NCI-H510A (cell line): ENCODE measurements at regions not wholly inside any gene's neighbourhood (a gene's known extent, or its start where the extent isn't known, plus 50 kb on each side); places are given as distances from the start of the nearest gene placed in this dataset.
"Not testable (repeated sequence)": the region's sequence is repeated elsewhere in the genome, so short reads cannot be mapped to it uniquely, and the experiment has no call there.

ENCODE experiments used
- DNase-seq: peaks from one replicate; lab custom pipeline; 2025; lab: John Stamatoyannopoulos, UW

- no peak for DNase-seq
These were observed 324.2 kb upstream of the PREP start for GRCh38 chr6:105726902-105727655.

GRCh38 chr6:105714846-105715245 lies 312.0 kb upstream of the PREP start:
- DNase-seq: no peak

DNA sequence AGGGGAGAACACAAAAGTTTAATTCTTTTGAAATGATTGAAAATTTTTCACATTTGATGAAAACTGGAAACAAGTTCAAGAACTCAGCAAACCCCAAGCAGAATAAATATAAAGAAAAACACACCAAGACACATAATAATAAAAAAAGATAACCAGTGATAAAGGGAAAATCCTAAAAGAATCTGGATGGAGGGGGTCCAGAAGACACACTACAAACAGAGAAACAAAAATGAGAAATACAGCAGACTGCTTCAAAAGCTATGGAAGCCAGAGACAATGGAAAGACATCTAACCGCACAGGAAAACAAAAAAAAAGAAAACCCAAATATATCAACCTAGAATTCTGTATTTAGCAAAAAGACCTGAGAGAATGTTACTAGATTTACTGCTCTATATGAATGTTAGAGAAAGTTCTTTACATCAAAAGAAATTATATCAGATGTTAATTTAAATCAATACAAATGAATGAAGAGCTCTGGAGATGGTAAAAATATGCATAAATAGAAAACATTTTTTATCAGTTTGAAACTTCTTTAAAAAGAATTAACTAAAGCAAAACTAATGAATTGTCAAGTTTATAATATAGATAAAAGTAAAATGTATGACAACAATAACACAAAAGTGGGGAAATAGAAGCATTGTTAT lies 310.7 kb upstream of the PREP start:
- no peak for DNase-seq

- DNase-seq: no peak
These were observed 308.3 kb upstream of the PREP start for GRCh38 chr6:105711216-105711615.

DNA sequence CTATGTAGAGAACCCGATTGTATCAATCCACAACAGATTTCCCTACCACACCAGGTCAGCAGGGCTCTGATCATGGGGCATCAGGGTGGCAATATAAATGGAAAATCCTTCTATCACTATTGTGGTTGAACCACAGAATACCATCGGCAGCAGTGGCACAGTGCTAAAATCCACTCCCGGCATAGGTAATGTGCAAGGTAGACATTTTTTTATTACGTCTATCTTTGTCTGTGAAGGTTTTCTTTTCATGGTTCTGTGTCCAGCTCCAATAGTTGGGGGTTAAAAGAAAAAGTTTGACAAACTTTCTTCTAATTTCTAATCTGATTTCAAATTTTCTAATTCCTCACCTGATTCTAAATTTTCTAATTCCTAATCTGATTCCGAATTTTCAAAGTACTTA lies 302.7 kb upstream of the PREP start:
- DNase-seq: no peak

- DNase-seq: no peak
These were observed 292.6 kb upstream of the PREP start for GRCh38 chr6:105695461-105695860.

GRCh38 chr6:105692613-105693215 lies 289.8 kb upstream of the PREP start:
- no peak for DNase-seq

- no peak for DNase-seq
These were observed 289.1 kb upstream of the PREP start for GRCh38 chr6:105691971-105692370.

- no peak for DNase-seq
These were observed 288.2 kb upstream of the PREP start for GRCh38 chr6:105691081-105691480.

DNA sequence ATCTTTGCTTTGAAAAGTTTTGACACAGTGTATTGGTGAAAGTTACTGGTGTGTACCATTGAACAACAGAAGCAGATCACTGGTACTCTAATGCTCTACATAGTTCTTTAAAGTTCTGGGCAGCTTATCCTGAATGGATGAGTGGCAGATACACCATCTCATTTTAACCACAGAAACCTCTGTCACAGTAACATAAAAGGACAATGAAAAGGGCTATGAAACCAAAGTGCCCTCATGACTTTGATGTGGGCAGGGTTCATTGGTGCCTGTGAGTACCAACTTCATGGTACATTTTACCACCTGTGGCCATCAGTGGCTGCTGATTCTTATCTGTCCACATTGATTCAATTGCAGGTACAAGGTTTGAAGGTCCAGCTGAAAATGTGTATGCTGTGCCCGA lies 285.7 kb upstream of the PREP start:
- DNase-seq: no peak

- DNase-seq: not testable (repeated sequence)
These were observed 283.9 kb upstream of the PREP start for GRCh38 chr6:105686793-105687192.

DNA sequence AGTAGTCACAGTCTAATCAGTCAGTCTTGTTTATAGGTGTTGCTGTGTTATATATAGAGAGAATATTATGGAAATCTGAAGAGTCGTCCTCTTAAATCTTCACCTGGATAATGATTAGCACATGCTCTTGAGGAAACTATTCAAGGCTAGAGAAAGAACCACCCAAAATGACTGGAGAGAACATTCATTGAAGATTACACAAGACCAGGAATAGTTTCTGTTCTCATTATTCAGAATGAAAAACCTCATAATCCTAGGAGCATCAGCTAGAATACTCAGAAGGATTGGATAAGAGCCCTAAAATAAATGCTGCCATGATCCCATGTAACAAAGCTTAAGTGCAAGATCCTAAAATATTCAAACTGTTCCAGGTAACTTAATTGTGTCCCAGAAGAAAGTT lies 278.2 kb upstream of the PREP start:
- no peak for DNase-seq

GRCh38 chr6:105680131-105680530 lies 277.2 kb upstream of the PREP start:
- DNase-seq: no peak

GRCh38 chr6:105678516-105678915 lies 275.6 kb upstream of the PREP start:
- DNase-seq: no peak

GRCh38 chr6:105677671-105678475 lies 275.0 kb upstream of the PREP start:
- DNase-seq: no peak

- no peak for DNase-seq
These were observed 274.0 kb upstream of the PREP start for GRCh38 chr6:105676857-105677256.

DNA sequence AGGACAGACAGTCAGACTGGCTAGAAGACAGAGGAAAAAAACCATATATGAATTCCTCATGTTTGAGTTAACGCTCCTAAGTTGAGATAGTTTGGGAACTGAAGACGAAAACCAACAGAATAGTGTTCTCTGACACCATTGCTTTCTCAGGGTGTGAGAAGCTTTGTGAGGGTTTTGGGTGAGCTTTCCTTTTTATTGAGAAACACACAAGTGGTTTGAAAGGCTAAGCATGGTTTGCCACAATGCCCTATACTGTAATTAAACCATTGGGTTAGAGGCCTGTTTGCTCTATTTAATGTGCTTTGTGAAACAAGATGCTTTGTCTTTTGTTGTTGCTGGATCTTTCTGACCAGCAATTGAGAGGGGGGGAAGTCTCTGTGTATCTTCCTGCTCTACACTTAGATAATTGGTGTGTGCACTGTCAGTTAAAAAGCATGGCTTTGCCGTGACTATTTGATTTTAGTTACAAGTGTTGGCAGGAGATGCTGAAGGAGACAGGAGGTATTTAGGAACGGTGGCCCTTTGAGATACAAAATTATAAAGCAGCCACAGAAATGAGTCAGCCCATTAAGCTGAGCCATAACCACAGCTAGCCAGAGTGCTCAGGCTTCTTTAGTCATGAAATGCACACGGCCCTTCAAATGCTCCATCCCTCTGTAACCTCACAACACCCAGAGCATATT lies 273.0 kb upstream of the PREP start:
- DNase-seq: no peak

- not testable (repeated sequence) for DNase-seq
These were observed 270.1 kb upstream of the PREP start for GRCh38 chr6:105672856-105673538.

DNA sequence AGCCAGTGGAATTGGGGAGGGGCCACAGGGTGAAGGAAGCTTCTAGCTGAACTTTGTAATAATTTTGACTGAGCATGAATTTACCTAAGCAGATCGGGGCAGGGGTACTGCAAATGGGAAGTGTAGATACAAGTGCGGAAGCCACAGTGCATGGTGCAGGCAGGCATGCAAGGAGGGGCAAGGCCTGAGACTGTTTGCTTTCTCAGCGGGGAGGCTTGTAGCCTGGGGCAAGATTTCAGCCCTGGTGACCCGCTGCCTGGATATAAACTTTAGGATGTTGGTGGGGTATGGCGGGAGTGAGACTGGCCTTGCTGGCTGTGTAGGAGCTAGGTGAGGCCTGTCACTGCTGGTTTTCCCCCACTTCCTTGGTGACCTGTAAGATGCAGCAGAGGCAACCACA lies 266.4 kb upstream of the PREP start:
- DNase-seq: no peak

DNA sequence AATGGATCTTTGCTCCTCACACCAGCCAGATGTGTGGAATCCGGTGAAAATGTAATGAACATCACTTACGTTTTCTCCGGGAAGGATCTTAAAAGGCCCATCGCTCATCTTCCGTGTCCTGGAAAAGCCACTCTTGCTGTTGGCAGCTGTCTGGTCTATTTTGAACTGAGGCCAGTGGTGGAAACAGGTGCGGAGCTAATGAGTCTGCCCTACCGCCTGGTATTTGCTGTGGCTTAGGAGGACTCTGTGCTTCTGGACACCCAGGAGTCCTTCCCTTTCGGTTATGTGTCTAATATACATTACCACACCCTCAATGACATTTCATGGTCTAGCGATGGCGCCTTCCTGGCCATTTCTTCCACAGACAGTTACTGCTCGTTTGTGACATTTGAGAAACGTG lies 264.2 kb upstream of the PREP start:
- DNase-seq: no peak

DNA sequence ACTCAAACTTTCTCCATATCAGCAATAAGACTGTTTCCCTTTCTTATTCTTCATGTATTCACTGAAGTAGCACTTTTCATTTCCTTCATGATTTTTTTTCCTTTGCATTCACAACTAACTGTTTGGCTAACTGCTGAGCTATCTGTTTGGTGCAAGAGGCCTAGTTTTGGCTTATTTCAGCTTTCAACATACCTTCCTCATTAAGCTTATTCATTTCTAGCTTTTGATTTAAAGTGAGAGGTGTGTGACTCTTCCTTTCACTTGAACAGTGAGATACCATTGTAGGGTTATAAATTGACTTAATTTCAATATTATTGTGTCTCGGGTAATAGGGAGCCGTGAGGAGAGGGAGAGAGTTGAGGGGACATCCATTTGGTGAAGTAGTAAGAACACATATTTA lies 262.0 kb upstream of the PREP start:
- DNase-seq: no peak
